ENCODE measurements at regions not wholly inside any gene's neighbourhood (a gene's known extent, or its start where the extent isn't known, plus 50 kb on each side); places are given as distances from the start of the nearest gene placed in this dataset.

DNA sequence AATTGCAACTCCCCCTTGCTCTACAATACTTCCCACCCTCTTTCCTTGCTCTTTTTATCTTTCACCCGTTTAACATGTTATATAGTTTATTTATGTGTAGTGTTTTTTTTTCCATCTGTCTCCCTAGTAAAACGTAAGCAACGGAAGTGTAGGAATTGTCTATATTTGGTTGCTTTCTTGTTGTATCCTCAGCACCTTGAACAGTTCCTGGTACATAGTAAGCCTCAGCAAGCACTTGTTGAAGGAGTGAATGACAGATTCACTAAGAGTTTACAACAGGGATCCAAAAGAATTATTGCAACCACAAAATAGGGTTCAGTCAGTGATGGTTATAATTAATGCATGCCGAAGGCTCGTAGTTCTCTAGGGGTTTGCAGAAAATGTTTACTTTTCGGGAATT is 242.7 kb downstream of the SAMD5 start:
- TF ChIP-seq CTCF (conservative IDR thresholded peaks at IDR 0.05; ENCODE audit: low read depth, low read length): no peak
- TF ChIP-seq EZH2 (IDR thresholded peaks at IDR 0.05; ENCODE audit: low read length, unreplicated experiment): no peak

Data from PC-3 (cell line).